GM19328 (cell line): ENCODE measurements at regions not wholly inside any gene's neighbourhood (a gene's known extent, or its start where the extent isn't known, plus 50 kb on each side); places are given as distances from the start of the nearest gene placed in this dataset.
"Not testable (repeated sequence)": the region's sequence is repeated elsewhere in the genome, so short reads cannot be mapped to it uniquely, and the experiment has no call there.

Source experiments
- ATAC-seq: cut with Tn5 transposase; IDR thresholded peaks from one replicate; pipeline ENCODE4 v1.9.1; 2021; ENCODE audit warnings: mild to moderate bottlenecking, moderate library complexity; ENCODE audit not compliant: unreplicated experiment

- ATAC-seq = not testable (repeated sequence)
These were observed 262.5 kb downstream of the SMARCA2 start for GRCh38 chr9:2277644-2278043.

- ATAC-seq = not testable (repeated sequence)
These were observed 264.0 kb downstream of the SMARCA2 start for GRCh38 chr9:2279138-2279537.

GRCh38 chr9:2281031-2281802 lies 266.1 kb downstream of the SMARCA2 start:
- no peak for ATAC-seq

GRCh38 chr9:2281803-2282185 lies 266.6 kb downstream of the SMARCA2 start:
- ATAC-seq = no peak

GRCh38 chr9:2284770-2285169 lies 269.6 kb downstream of the SMARCA2 start:
- ATAC-seq = no peak

GRCh38 chr9:2285416-2286332 lies 270.5 kb downstream of the SMARCA2 start:
- ATAC-seq = no peak

GRCh38 chr9:2286333-2286705 lies 271.2 kb downstream of the SMARCA2 start:
- ATAC-seq = no peak

GRCh38 chr9:2286825-2287455 lies 271.8 kb downstream of the SMARCA2 start:
- no peak for ATAC-seq

GRCh38 chr9:2288309-2288708 lies 273.2 kb downstream of the SMARCA2 start:
- ATAC-seq = no peak

- no peak for ATAC-seq
These were observed 274.1 kb downstream of the SMARCA2 start for GRCh38 chr9:2289263-2289662.

- ATAC-seq = no peak
These were observed 275.2 kb downstream of the SMARCA2 start for GRCh38 chr9:2290382-2290781.

- no peak for ATAC-seq
These were observed 277.0 kb downstream of the SMARCA2 start for GRCh38 chr9:2291980-2292704.

- no peak for ATAC-seq
These were observed 277.6 kb downstream of the SMARCA2 start for GRCh38 chr9:2292733-2293132.

GRCh38 chr9:2297771-2298170 lies 282.6 kb downstream of the SMARCA2 start:
- no peak for ATAC-seq

- ATAC-seq = no peak
These were observed 283.1 kb downstream of the SMARCA2 start for GRCh38 chr9:2298217-2298616.

- ATAC-seq = no peak
These were observed 284.2 kb downstream of the SMARCA2 start for GRCh38 chr9:2299156-2299842.

- ATAC-seq = no peak
These were observed 284.7 kb downstream of the SMARCA2 start for GRCh38 chr9:2299843-2300205.

- no peak for ATAC-seq
These were observed 285.2 kb downstream of the SMARCA2 start for GRCh38 chr9:2300325-2300724.

- ATAC-seq = no peak
These were observed 287.5 kb downstream of the SMARCA2 start for GRCh38 chr9:2302606-2303005.

- no peak for ATAC-seq
These were observed 287.9 kb downstream of the SMARCA2 start for GRCh38 chr9:2303056-2303455.
